ENCODE measurements at regions not wholly inside any gene's neighbourhood (a gene's known extent, or its start where the extent isn't known, plus 50 kb on each side); places are given as distances from the start of the nearest gene placed in this dataset.
"Not testable (repeated sequence)": the region's sequence is repeated elsewhere in the genome, so short reads cannot be mapped to it uniquely, and the experiment has no call there.

DNA sequence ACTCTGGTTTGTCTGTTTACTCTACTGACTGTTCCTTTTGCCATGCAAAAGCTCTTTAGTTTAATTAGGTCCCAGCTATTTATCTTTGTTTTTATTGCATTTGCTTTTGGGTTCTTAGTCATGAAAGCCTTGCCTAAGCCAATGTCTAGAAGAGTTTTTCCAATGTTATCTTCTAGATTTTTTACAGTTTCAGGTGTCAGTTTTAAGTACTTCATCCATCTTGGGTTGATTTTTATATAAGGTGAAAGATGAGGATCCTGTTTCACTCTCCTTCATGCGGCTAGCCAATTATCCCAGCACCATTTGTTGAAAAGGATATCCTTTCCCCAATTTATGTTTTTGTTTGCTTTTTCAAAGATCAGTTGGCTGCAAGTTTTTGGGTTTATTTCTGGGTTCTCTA is 1100.5 kb upstream of the ALCAM start:
- not testable (repeated sequence) for TF ChIP-seq RAD21 (conservative IDR thresholded peaks at IDR 0.05 in 1 of 2, IDR thresholded peaks at IDR 0.05 in 1 of 2); NPAS2 (CRISPR knock-in tag; IDR thresholded peaks at IDR 0.05; ENCODE audit: borderline replicate concordance); MAFK (IDR thresholded peaks at IDR 0.05; ENCODE audit: partially characterized antibody)
- TF ChIP-seq, protein P1, sequence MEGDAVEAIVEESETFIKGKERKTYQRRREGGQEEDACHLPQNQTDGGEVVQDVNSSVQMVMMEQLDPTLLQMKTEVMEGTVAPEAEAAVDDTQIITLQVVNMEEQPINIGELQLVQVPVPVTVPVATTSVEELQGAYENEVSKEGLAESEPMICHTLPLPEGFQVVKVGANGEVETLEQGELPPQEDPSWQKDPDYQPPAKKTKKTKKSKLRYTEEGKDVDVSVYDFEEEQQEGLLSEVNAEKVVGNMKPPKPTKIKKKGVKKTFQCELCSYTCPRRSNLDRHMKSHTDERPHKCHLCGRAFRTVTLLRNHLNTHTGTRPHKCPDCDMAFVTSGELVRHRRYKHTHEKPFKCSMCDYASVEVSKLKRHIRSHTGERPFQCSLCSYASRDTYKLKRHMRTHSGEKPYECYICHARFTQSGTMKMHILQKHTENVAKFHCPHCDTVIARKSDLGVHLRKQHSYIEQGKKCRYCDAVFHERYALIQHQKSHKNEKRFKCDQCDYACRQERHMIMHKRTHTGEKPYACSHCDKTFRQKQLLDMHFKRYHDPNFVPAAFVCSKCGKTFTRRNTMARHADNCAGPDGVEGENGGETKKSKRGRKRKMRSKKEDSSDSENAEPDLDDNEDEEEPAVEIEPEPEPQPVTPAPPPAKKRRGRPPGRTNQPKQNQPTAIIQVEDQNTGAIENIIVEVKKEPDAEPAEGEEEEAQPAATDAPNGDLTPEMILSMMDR (IDR thresholded peaks at IDR 0.05), result not testable (repeated sequence)
- TF ChIP-seq, protein P2, sequence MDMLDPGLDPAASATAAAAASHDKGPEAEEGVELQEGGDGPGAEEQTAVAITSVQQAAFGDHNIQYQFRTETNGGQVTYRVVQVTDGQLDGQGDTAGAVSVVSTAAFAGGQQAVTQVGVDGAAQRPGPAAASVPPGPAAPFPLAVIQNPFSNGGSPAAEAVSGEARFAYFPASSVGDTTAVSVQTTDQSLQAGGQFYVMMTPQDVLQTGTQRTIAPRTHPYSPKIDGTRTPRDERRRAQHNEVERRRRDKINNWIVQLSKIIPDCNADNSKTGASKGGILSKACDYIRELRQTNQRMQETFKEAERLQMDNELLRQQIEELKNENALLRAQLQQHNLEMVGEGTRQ (IDR thresholded peaks at IDR 0.05), result not testable (repeated sequence)
- TF ChIP-seq, protein P3, sequence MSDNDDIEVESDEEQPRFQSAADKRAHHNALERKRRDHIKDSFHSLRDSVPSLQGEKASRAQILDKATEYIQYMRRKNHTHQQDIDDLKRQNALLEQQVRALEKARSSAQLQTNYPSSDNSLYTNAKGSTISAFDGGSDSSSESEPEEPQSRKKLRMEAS (IDR thresholded peaks at IDR 0.05), result not testable (repeated sequence)
- TF ChIP-seq, protein P4, sequence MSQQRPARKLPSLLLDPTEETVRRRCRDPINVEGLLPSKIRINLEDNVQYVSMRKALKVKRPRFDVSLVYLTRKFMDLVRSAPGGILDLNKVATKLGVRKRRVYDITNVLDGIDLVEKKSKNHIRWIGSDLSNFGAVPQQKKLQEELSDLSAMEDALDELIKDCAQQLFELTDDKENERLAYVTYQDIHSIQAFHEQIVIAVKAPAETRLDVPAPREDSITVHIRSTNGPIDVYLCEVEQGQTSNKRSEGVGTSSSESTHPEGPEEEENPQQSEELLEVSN (IDR thresholded peaks at IDR 0.05; ENCODE audit: borderline replicate concordance, low read depth), result not testable (repeated sequence)

All from A549 (cell line).